Neural cell (in vitro differentiated cells): ENCODE measurements at regions not wholly inside any gene's neighbourhood (a gene's known extent, or its start where the extent isn't known, plus 50 kb on each side); places are given as distances from the start of the nearest gene placed in this dataset.

ENCODE experiments used
- H2AFZ ChIP-seq: fragments of 200-600, 300-800 bp; sonication (generic), shearing (Covaris generic); 2 replicates; pipeline ENCODE4 v1.6.0; 2014; ENCODE audit warnings: low read depth, mild to moderate bottlenecking, antibody characterized with exemption, low read length, moderate library complexity
- H3F3A ChIP-seq: fragments of 200-600 bp; shearing (Covaris generic); 2 replicates; pipeline ENCODE4 v1.6.1; 2016; ENCODE audit warnings: mild to moderate bottlenecking, moderate library complexity, mixed read lengths, antibody characterized with exemption, low read length; ENCODE audit not compliant: insufficient read depth, poor library complexity, severe bottlenecking
- H3K27ac ChIP-seq: fragments of 200-600, 300-800 bp; sonication (generic), shearing (Covaris generic); 2 replicates; pipeline ENCODE4 v1.5.1; 2014; ENCODE audit warnings: mild to moderate bottlenecking, low read length, moderate library complexity
- H3K27me3 ChIP-seq: fragments of 300-800, 200-600 bp; sonication (generic), shearing (Covaris generic); 2 replicates; pipeline ENCODE4 v1.6.0; 2014; ENCODE audit warnings: mild to moderate bottlenecking, low read depth, low read length, moderate library complexity; ENCODE audit not compliant: insufficient read depth
- H3K36me3 ChIP-seq: fragments of 300-800, 200-600 bp; sonication (generic), shearing (Covaris generic); 2 replicates; pipeline ENCODE4 v1.5.1; 2014; ENCODE audit warnings: mild to moderate bottlenecking, antibody characterized with exemption, low read length, moderate library complexity; ENCODE audit not compliant: insufficient read depth
- H3K4me2 ChIP-seq: fragments of 300-800, 200-600 bp; sonication (generic), shearing (Covaris generic); 2 replicates; pipeline ENCODE4 v1.6.0; 2014; ENCODE audit warnings: mild to moderate bottlenecking, low read length
- H3K4me3 ChIP-seq: fragments of 300-800, 200-600 bp; sonication (generic), shearing (Covaris generic); 2 replicates; pipeline ENCODE4 v1.5.1; 2014; ENCODE audit warnings: mild to moderate bottlenecking, low read length, moderate library complexity
- H3K79me2 ChIP-seq: fragments of 200-600 bp; shearing (Covaris generic); replicated peaks from 2 replicates; pipeline ENCODE4 v1.6.0; 2014; ENCODE audit warnings: mild to moderate bottlenecking, low read length, moderate library complexity; ENCODE audit not compliant: insufficient read depth
- H3K9ac ChIP-seq: fragments of 300-800, 200-600 bp; sonication (generic), shearing (Covaris generic); 2 replicates; pipeline ENCODE4 v1.6.1; 2016; ENCODE audit warnings: mild to moderate bottlenecking, low read length, mixed read lengths
- H3K9me2 ChIP-seq: fragments of 200-600 bp; shearing (Covaris generic); 2 replicates; pipeline ENCODE4 v1.6.1; 2016; ENCODE audit warnings: mild to moderate bottlenecking, low read length, mixed read lengths; ENCODE audit not compliant: insufficient read depth
- H3K9me3 ChIP-seq: fragments of 200-600, 300-800 bp; sonication (generic), shearing (Covaris generic); 2 replicates; pipeline ENCODE4 v1.6.1; 2016; ENCODE audit warnings: mild to moderate bottlenecking, mixed run types, low read length, moderate library complexity, mixed read lengths
- H4K20me1 ChIP-seq: fragments of 200-600 bp; shearing (Covaris generic); 2 replicates; pipeline ENCODE4 v1.6.1; 2016; ENCODE audit warnings: mild to moderate bottlenecking, mixed run types; ENCODE audit not compliant: insufficient read depth
- EP300 ChIP-seq: fragments of 450-650 bp; conservative IDR thresholded peaks from 2 replicates; pipeline ENCODE4 v1.6.1; 2014; ENCODE audit warnings: antibody characterized with exemption, mild to moderate bottlenecking, moderate library complexity; ENCODE audit not compliant: poor library complexity, severe bottlenecking
- EZH2 ChIP-seq: fragments of 200-600, 300-800 bp; shearing (Covaris generic), sonication (generic); IDR thresholded peaks from 2 replicates; pipeline ENCODE4 v1.6.1; 2014; ENCODE audit warnings: antibody characterized with exemption, low read length, borderline replicate concordance, mild to moderate bottlenecking; ENCODE audit not compliant: insufficient read depth, poor library complexity, severe bottlenecking
- MXI1 ChIP-seq: fragments of 450-650 bp; conservative IDR thresholded peaks from 2 replicates; pipeline ENCODE4 v1.6.1; 2014; ENCODE audit warnings: antibody characterized with exemption, mild to moderate bottlenecking; ENCODE audit not compliant: poor library complexity, severe bottlenecking
- POLR2AphosphoS5 ChIP-seq: IDR thresholded peaks from 2 replicates; pipeline ENCODE4 v1.6.1; 2012
- RAD21 ChIP-seq: fragments of 450-650 bp; conservative IDR thresholded peaks from 2 replicates; pipeline ENCODE4 v1.6.1; 2014; ENCODE audit warnings: antibody characterized with exemption, mild to moderate bottlenecking, moderate library complexity
- SMC3 ChIP-seq: fragments of 450-650 bp; conservative IDR thresholded peaks from 2 replicates; pipeline ENCODE4 v1.6.1; 2014; ENCODE audit warnings: antibody characterized with exemption, mild to moderate bottlenecking, moderate library complexity; ENCODE audit not compliant: poor library complexity
- TAF1 ChIP-seq: IDR thresholded peaks from 2 replicates; pipeline ENCODE4 v1.6.1; 2012; ENCODE audit warnings: low read depth
- TF ChIP-seq, protein P1 (sequence below): IDR thresholded peaks from 2 replicates; pipeline ENCODE4 v1.6.1; 2012; ENCODE audit warnings: borderline replicate concordance
- TF ChIP-seq, protein P2 (sequence below): fragments of 450-650 bp; IDR thresholded peaks from 2 replicates; pipeline ENCODE4 v1.5.1; 2014; ENCODE audit warnings: antibody characterized with exemption, mild to moderate bottlenecking, moderate library complexity; ENCODE audit not compliant: poor library complexity, severe bottlenecking

DNA sequence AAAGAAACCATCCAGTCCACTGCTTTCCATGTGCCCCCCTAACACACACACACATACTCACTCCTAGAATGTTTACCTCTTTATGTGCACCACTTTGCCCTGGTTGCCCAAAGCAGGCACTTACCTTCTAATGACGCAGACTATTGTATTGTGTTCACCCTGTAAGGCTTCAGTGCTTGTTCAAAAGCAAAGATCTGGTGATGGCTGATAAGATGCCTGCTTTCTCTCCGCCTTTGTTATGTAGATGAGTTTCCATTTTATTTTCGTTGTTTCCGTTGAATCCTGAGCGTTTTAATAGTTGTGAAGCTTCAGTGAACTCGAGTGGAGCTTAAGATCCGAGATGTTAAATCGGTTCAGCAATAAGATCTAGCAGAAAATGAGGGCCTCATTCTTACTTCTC lies 452.7 kb downstream of the TMEM114 start:
- no peak overlapping the region for H3K4me3 ChIP-seq
- TF ChIP-seq EP300 (no peak), SMC3 (no peak), MXI1 (no peak)
- TF ChIP-seq, protein P1, sequence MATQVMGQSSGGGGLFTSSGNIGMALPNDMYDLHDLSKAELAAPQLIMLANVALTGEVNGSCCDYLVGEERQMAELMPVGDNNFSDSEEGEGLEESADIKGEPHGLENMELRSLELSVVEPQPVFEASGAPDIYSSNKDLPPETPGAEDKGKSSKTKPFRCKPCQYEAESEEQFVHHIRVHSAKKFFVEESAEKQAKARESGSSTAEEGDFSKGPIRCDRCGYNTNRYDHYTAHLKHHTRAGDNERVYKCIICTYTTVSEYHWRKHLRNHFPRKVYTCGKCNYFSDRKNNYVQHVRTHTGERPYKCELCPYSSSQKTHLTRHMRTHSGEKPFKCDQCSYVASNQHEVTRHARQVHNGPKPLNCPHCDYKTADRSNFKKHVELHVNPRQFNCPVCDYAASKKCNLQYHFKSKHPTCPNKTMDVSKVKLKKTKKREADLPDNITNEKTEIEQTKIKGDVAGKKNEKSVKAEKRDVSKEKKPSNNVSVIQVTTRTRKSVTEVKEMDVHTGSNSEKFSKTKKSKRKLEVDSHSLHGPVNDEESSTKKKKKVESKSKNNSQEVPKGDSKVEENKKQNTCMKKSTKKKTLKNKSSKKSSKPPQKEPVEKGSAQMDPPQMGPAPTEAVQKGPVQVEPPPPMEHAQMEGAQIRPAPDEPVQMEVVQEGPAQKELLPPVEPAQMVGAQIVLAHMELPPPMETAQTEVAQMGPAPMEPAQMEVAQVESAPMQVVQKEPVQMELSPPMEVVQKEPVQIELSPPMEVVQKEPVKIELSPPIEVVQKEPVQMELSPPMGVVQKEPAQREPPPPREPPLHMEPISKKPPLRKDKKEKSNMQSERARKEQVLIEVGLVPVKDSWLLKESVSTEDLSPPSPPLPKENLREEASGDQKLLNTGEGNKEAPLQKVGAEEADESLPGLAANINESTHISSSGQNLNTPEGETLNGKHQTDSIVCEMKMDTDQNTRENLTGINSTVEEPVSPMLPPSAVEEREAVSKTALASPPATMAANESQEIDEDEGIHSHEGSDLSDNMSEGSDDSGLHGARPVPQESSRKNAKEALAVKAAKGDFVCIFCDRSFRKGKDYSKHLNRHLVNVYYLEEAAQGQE = no peak
- no peak overlapping the region for H3K4me2 ChIP-seq
- H3K79me2 ChIP-seq = no peaks in the 10 kb centered on the region
- no peak overlapping the region for H3K9ac ChIP-seq
- no peaks in the 10 kb centered on the region for H3K9me3 ChIP-seq
- H3F3A ChIP-seq = no peaks in the 10 kb centered on the region
- no peak overlapping the region for H2AFZ ChIP-seq
- H4K20me1 ChIP-seq = no peaks in the 10 kb centered on the region
- peak overlapping the region; percentile 32 for H3K27ac ChIP-seq
- H3K27me3 ChIP-seq = no peaks in the 10 kb centered on the region
- H3K9me2 ChIP-seq = no peaks in the 10 kb centered on the region
- no peaks in the 10 kb centered on the region for H3K36me3 ChIP-seq

DNA sequence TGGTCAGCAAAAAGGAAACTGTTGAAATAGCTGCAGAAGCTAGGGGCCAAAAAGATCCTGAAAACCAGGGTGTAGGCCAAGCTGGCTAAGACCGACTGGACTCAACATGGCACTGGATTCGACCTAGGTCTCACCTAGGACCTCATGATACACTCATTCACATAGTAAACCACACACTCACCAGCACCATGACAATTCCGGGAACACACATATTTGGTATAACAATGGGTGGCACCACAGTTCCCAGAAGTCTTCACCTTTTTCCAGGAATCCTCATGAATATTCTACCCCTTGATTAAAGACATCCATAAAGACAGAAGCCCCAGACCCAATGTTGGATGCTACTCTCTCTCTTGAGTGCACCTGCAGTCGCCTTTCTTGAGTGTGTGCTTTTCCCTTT lies 460.1 kb downstream of the TMEM114 start:
- no peak overlapping the region for H3K27ac ChIP-seq
- H3K27me3 ChIP-seq = no peaks in the 10 kb centered on the region
- no peaks in the 10 kb centered on the region for H3K79me2 ChIP-seq
- no peak overlapping the region for H2AFZ ChIP-seq
- H3K9me2 ChIP-seq = no peaks in the 10 kb centered on the region
- no peak overlapping the region for H3K4me3 ChIP-seq
- no peak overlapping the region for H3K9ac ChIP-seq
- TF ChIP-seq RAD21 (no peak), MXI1 (no peak), POLR2AphosphoS5 (no peak), TAF1 (no peak), EZH2 (no peak), EP300 (no peak), SMC3 (no peak)
- TF ChIP-seq, protein P2, sequence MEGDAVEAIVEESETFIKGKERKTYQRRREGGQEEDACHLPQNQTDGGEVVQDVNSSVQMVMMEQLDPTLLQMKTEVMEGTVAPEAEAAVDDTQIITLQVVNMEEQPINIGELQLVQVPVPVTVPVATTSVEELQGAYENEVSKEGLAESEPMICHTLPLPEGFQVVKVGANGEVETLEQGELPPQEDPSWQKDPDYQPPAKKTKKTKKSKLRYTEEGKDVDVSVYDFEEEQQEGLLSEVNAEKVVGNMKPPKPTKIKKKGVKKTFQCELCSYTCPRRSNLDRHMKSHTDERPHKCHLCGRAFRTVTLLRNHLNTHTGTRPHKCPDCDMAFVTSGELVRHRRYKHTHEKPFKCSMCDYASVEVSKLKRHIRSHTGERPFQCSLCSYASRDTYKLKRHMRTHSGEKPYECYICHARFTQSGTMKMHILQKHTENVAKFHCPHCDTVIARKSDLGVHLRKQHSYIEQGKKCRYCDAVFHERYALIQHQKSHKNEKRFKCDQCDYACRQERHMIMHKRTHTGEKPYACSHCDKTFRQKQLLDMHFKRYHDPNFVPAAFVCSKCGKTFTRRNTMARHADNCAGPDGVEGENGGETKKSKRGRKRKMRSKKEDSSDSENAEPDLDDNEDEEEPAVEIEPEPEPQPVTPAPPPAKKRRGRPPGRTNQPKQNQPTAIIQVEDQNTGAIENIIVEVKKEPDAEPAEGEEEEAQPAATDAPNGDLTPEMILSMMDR = no peak
- TF ChIP-seq, protein P1 = no peak
- H3F3A ChIP-seq = no peaks in the 10 kb centered on the region
- no peaks in the 10 kb centered on the region for H4K20me1 ChIP-seq
- H3K9me3 ChIP-seq = no peaks in the 10 kb centered on the region
- H3K36me3 ChIP-seq = no peaks in the 10 kb centered on the region
- no peak overlapping the region for H3K4me2 ChIP-seq
